Panc1 (cell line): ENCODE measurements at regions not wholly inside any gene's neighbourhood (a gene's known extent, or its start where the extent isn't known, plus 50 kb on each side); places are given as distances from the start of the nearest gene placed in this dataset.

Experiments
- CTCF ChIP-seq: fragments of 450-650 bp; IDR thresholded peaks from 2 replicates; pipeline ENCODE4 v1.5.1; 2017; ENCODE audit warnings: mild to moderate bottlenecking
- POLR2AphosphoS5 ChIP-seq: IDR thresholded peaks from 2 replicates; pipeline ENCODE4 v1.6.1; 2012; ENCODE audit warnings: mild to moderate bottlenecking, low read depth, low read length, moderate library complexity
- TCF7L2 ChIP-seq: IDR thresholded peaks from 2 replicates; pipeline ENCODE4 v1.6.1; 2011; ENCODE audit warnings: mild to moderate bottlenecking, low read depth, low read length, inconsistent platforms

GRCh38 chr2:8172661-8173060 lies 509.2 kb upstream of the ID2 start:
- no peak for TF ChIP-seq CTCF
- TF ChIP-seq POLR2AphosphoS5, result no peak
- TF ChIP-seq TCF7L2, result no peak
